ENCODE measurements at regions not wholly inside any gene's neighbourhood (a gene's known extent, or its start where the extent isn't known, plus 50 kb on each side); places are given as distances from the start of the nearest gene placed in this dataset.

GRCh38 chr3:176611703-176612102 lies 585.6 kb downstream of the TBL1XR1 start:
- TF ChIP-seq EZH2 (IDR thresholded peaks at IDR 0.05; ENCODE audit: insufficient read depth, low read length) (no peak), CTCF (IDR thresholded peaks at IDR 0.05; ENCODE audit: insufficient read depth, low read depth, low read length) (no peak)

Data from astrocyte (in vitro differentiated cells and primary cell).